WTC11 (cell line): ENCODE measurements at regions not wholly inside any gene's neighbourhood (a gene's known extent, or its start where the extent isn't known, plus 50 kb on each side); places are given as distances from the start of the nearest gene placed in this dataset.

Source experiments
- ATAC-seq: fragments of 200-7000 bp; cut with Tn5 transposase; 2 replicates; pipeline ENCODE4 v1.10.0; 2021; ENCODE audit warnings: mild to moderate bottlenecking, moderate library complexity
- CTCF ChIA-PET: fragments of 300-600 bp; sonication (Branson Sonifier 250); formaldehyde crosslinking; loops from one replicate; lab custom pipeline; 2021; ENCODE audit warnings: antibody characterized with exemption; lab: Charles Lee
- POLR2A ChIA-PET: fragments of 350-600 bp; sonication (Branson Sonifier 250); formaldehyde crosslinking; loops from one replicate; lab custom pipeline; 2021; ENCODE audit warnings: antibody characterized with exemption; lab: Charles Lee
- DNase-seq: peaks from one replicate; pipeline ENCODE4 v3.0.0; 2021; ENCODE audit warnings: low spot score
- H3K27ac Mint-ChIP-seq: 2 replicates; pipeline ENCODE4 v1.8.0; 2021; ENCODE audit warnings: mixed read lengths
- H3K27me3 Mint-ChIP-seq: 2 replicates; pipeline ENCODE4 v1.8.0; 2021; ENCODE audit warnings: low read depth, mild to moderate bottlenecking, moderate library complexity, mixed read lengths
- H3K36me3 Mint-ChIP-seq: 2 replicates; pipeline ENCODE4 v1.8.0; 2021; ENCODE audit warnings: mixed read lengths
- H3K4me1 Mint-ChIP-seq: 2 replicates; pipeline ENCODE4 v1.8.0; 2022; ENCODE audit warnings: mixed read lengths
- H3K4me3 Mint-ChIP-seq: 2 replicates; pipeline ENCODE4 v1.8.0; 2021; ENCODE audit warnings: mild to moderate bottlenecking, moderate library complexity, mixed read lengths
- H3K9me3 Mint-ChIP-seq: 2 replicates; pipeline ENCODE4 v1.8.0; 2021; ENCODE audit warnings: mixed read lengths
- EMX1 ChIP-seq: fragments of 250-450 bp; sonication (Bioruptor Pico); IDR thresholded peaks from 2 replicates; pipeline ENCODE4 v1.8.0; 2021; ENCODE audit warnings: mild to moderate bottlenecking
- JUN ChIP-seq: sonication (generic); formaldehyde crosslinking; IDR thresholded peaks from 2 replicates; pipeline ENCODE4 v1.8.0; 2023; ENCODE audit warnings: mild to moderate bottlenecking, missing genetic modification reagents
- NFE2L1 ChIP-seq: sonication (generic); formaldehyde crosslinking; IDR thresholded peaks from 2 replicates; pipeline ENCODE4 v1.8.1; 2023; ENCODE audit warnings: missing genetic modification reagents
- NFYB ChIP-seq: sonication (generic); formaldehyde crosslinking; conservative IDR thresholded peaks from 2 replicates; pipeline ENCODE4 v1.8.0; 2022; ENCODE audit warnings: low read depth, missing genetic modification reagents
- NR2C2 ChIP-seq: sonication (generic); formaldehyde crosslinking; IDR thresholded peaks from 2 replicates; pipeline ENCODE4 v1.8.0; 2022; ENCODE audit warnings: mild to moderate bottlenecking, missing genetic modification reagents
- ZNF317 ChIP-seq: sonication (generic); formaldehyde crosslinking; IDR thresholded peaks from 2 replicates; pipeline ENCODE4 v1.8.1; 2023; ENCODE audit warnings: low read depth, mild to moderate bottlenecking, moderate library complexity, missing genetic modification reagents, borderline replicate concordance
- TF ChIP-seq, protein P1 (sequence below): fragments of 250-450 bp; sonication (Bioruptor Pico); IDR thresholded peaks from 2 replicates; pipeline ENCODE4 v2.1.2; 2022; ENCODE audit warnings: mild to moderate bottlenecking, moderate library complexity
- TF ChIP-seq, protein P2 (sequence below): sonication (generic); formaldehyde crosslinking; IDR thresholded peaks from 2 replicates; pipeline ENCODE4 v1.8.1; 2022; ENCODE audit warnings: mild to moderate bottlenecking, moderate library complexity, missing genetic modification reagents
- TF ChIP-seq, protein P3 (sequence below): fragments of 200-600 bp; IDR thresholded peaks from 2 replicates; pipeline ENCODE4 v1.8.0; 2022; ENCODE audit warnings: antibody characterized with exemption
- TF ChIP-seq, protein P4 (sequence below): sonication (generic); formaldehyde crosslinking; IDR thresholded peaks from 2 replicates; pipeline ENCODE4 v1.8.0; 2022; ENCODE audit warnings: missing genetic modification reagents
- TF ChIP-seq, protein P5 (sequence below): fragments of 250-450 bp; sonication (Bioruptor Pico); IDR thresholded peaks from 2 replicates; pipeline ENCODE4 v1.9.0; 2021; ENCODE audit warnings: mild to moderate bottlenecking
- TF ChIP-seq, protein P6 (sequence below): fragments of 250-450 bp; sonication (Bioruptor Pico); IDR thresholded peaks from 2 replicates; pipeline ENCODE4 v1.9.0; 2021; ENCODE audit warnings: mild to moderate bottlenecking
- TF ChIP-seq, protein P7 (sequence below): sonication (generic); formaldehyde crosslinking; IDR thresholded peaks from 2 replicates; pipeline ENCODE4 v1.8.0; 2022; ENCODE audit warnings: mild to moderate bottlenecking, missing genetic modification reagents
- TF ChIP-seq, protein P8 (sequence below): sonication (generic); formaldehyde crosslinking; IDR thresholded peaks from 2 replicates; pipeline ENCODE4 v1.8.1; 2023; ENCODE audit warnings: mild to moderate bottlenecking, missing genetic modification reagents

DNA sequence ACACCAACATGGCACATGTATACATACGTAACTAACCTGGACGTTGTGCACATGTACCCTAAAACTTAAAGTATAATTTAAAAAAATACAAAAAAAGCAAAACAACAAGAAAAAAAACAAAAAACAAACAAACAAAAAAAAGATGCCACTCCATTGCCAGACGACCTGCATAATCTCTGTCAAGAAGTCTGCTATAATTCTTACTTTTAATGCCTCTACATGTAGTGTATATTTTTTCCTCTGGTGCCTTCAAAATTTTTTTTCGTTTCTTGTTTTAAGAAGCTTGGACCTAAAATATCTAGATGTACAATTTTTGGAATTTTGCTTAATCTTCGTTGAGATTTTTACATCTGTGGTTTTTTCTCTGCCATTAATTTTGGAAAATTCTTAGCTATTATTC is 235.6 kb upstream of the ZNF521 start:
- ATAC-seq (no peak), DNase-seq (no peak)
- no peak overlapping the region for H3K27ac Mint-ChIP-seq
- ChIA-PET POLR2A (no interaction called here), CTCF (no interaction called here)
- peaks cover 32% of the 10 kb centered on the region for H3K36me3 Mint-ChIP-seq
- no peak overlapping the region for H3K4me3 Mint-ChIP-seq
- H3K27me3 Mint-ChIP-seq, result no peaks in the 10 kb centered on the region; the same call in 1 of the 2 replicates
- no peaks in the 10 kb centered on the region for H3K4me1 Mint-ChIP-seq
- peaks cover 31% of the 10 kb centered on the region for H3K9me3 Mint-ChIP-seq
- TF ChIP-seq, protein P1, sequence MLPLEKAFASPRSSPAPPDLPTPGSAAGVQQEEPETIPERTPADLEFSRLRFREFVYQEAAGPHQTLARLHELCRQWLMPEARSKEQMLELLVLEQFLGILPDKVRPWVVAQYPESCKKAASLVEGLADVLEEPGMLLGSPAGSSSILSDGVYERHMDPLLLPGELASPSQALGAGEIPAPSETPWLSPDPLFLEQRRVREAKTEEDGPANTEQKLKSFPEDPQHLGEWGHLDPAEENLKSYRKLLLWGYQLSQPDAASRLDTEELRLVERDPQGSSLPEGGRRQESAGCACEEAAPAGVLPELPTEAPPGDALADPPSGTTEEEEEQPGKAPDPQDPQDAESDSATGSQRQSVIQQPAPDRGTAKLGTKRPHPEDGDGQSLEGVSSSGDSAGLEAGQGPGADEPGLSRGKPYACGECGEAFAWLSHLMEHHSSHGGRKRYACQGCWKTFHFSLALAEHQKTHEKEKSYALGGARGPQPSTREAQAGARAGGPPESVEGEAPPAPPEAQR, result no peak
- TF ChIP-seq, protein P2, sequence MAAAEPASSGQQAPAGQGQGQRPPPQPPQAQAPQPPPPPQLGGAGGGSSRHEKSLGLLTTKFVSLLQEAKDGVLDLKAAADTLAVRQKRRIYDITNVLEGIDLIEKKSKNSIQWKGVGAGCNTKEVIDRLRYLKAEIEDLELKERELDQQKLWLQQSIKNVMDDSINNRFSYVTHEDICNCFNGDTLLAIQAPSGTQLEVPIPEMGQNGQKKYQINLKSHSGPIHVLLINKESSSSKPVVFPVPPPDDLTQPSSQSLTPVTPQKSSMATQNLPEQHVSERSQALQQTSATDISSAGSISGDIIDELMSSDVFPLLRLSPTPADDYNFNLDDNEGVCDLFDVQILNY, result no peak
- peak; percentile 97 for TF ChIP-seq ZNF317 (CRISPR knock-in tag)
- TF ChIP-seq NFYB, result no peak

DNA sequence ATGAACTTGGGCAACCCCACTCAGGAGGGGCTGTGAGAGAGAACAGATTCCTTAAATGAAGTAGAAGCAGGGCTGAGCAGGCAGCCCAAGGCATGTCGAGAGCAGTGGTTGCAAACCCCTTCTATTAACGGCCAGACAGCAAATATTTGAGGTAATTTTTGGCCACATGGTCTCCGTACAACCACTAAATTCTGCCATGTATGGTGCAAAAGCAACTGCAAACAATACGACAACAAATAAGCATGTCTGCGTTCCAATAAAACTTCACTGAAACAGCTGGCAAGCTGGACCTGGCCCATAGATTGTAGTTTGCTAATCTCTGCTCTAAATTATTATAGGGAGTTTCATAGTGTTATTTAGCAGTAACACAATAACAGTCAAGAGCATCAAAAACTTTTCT is 217.0 kb upstream of the ZNF521 start:
- ATAC-seq (no peak), DNase-seq (no peak)
- H3K27ac Mint-ChIP-seq, result no peak overlapping the region
- TF ChIP-seq, protein P3, sequence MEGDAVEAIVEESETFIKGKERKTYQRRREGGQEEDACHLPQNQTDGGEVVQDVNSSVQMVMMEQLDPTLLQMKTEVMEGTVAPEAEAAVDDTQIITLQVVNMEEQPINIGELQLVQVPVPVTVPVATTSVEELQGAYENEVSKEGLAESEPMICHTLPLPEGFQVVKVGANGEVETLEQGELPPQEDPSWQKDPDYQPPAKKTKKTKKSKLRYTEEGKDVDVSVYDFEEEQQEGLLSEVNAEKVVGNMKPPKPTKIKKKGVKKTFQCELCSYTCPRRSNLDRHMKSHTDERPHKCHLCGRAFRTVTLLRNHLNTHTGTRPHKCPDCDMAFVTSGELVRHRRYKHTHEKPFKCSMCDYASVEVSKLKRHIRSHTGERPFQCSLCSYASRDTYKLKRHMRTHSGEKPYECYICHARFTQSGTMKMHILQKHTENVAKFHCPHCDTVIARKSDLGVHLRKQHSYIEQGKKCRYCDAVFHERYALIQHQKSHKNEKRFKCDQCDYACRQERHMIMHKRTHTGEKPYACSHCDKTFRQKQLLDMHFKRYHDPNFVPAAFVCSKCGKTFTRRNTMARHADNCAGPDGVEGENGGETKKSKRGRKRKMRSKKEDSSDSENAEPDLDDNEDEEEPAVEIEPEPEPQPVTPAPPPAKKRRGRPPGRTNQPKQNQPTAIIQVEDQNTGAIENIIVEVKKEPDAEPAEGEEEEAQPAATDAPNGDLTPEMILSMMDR, result no peak
- TF ChIP-seq, protein P1, result no peak
- TF ChIP-seq NR2C2 (CRISPR knock-in tag) (no peak), EMX1 (no peak)
- H3K27me3 Mint-ChIP-seq, result no peaks in the 10 kb centered on the region; the same call in 1 of the 2 replicates
- ChIA-PET POLR2A (no interaction called here), CTCF (no interaction called here)
- H3K4me3 Mint-ChIP-seq, result no peak overlapping the region
- peaks cover 14% of the 10 kb centered on the region for H3K36me3 Mint-ChIP-seq
- H3K9me3 Mint-ChIP-seq, result peaks cover 19% of the 10 kb centered on the region
- no peaks in the 10 kb centered on the region for H3K4me1 Mint-ChIP-seq

DNA sequence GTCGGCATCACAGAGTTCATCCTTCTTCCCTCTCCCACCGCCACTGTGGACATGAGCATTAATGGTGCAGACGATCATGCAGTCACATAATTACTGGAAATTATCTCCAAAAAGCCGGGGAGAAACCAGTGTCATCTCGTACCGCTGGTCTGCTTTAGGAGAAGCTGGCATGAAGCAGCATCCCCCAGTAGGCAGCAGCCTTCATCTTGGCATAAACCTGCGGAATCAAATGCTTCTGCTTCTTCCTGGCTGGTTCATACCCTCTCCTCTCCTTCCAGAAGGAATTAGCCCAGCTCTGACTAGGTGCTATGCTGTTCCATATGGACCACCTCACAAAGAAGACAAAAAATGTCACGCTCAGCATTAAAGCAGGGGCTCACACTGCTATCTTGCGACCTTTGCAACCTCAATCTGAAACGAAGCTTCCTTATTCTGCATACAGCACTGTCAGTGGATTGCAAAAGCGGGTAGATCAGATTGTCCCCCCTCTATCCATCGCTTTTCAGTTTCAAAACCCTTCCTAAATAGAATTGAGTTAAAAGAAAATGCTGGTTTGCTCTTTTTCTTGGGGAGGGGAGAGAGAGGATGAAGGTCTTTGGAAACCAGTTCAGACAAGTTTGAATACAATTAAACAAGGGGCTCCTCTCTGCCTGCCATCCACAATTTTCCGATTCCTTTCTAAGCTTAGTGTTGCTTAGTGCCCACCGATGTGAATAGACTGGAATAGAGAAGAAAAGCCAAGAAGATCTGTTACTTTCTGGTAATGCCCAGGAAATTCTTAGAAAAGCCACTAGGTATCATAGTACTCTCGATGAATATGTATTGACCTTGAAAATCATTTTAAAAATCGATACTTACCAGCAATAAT is 212.1 kb upstream of the ZNF521 start:
- CTCF ChIA-PET, result interaction anchor here (0.7 kb wide), 1 partner anchor 104 kb away, joined by 3 read pairs; no protein-coding TSS in a partner anchor
- no peaks in the 10 kb centered on the region for H3K4me1 Mint-ChIP-seq
- peaks cover 4% of the 10 kb centered on the region; the same call in 1 of the 2 replicates for H3K9me3 Mint-ChIP-seq
- no peaks in the 10 kb centered on the region for H3K27me3 Mint-ChIP-seq
- DNase-seq (no peak), ATAC-seq (no peak)
- H3K4me3 Mint-ChIP-seq, result no peak overlapping the region
- no peak overlapping the region for H3K27ac Mint-ChIP-seq
- no peaks in the 10 kb centered on the region for H3K36me3 Mint-ChIP-seq
- POLR2A ChIA-PET, result no interaction called here
- TF ChIP-seq, protein P4, sequence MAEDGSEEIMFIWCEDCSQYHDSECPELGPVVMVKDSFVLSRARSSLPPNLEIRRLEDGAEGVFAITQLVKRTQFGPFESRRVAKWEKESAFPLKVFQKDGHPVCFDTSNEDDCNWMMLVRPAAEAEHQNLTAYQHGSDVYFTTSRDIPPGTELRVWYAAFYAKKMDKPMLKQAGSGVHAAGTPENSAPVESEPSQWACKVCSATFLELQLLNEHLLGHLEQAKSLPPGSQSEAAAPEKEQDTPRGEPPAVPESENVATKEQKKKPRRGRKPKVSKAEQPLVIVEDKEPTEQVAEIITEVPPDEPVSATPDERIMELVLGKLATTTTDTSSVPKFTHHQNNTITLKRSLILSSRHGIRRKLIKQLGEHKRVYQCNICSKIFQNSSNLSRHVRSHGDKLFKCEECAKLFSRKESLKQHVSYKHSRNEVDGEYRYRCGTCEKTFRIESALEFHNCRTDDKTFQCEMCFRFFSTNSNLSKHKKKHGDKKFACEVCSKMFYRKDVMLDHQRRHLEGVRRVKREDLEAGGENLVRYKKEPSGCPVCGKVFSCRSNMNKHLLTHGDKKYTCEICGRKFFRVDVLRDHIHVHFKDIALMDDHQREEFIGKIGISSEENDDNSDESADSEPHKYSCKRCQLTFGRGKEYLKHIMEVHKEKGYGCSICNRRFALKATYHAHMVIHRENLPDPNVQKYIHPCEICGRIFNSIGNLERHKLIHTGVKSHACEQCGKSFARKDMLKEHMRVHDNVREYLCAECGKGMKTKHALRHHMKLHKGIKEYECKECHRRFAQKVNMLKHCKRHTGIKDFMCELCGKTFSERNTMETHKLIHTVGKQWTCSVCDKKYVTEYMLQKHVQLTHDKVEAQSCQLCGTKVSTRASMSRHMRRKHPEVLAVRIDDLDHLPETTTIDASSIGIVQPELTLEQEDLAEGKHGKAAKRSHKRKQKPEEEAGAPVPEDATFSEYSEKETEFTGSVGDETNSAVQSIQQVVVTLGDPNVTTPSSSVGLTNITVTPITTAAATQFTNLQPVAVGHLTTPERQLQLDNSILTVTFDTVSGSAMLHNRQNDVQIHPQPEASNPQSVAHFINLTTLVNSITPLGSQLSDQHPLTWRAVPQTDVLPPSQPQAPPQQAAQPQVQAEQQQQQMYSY (CRISPR knock-in tag), result no peak
- TF ChIP-seq, protein P5, sequence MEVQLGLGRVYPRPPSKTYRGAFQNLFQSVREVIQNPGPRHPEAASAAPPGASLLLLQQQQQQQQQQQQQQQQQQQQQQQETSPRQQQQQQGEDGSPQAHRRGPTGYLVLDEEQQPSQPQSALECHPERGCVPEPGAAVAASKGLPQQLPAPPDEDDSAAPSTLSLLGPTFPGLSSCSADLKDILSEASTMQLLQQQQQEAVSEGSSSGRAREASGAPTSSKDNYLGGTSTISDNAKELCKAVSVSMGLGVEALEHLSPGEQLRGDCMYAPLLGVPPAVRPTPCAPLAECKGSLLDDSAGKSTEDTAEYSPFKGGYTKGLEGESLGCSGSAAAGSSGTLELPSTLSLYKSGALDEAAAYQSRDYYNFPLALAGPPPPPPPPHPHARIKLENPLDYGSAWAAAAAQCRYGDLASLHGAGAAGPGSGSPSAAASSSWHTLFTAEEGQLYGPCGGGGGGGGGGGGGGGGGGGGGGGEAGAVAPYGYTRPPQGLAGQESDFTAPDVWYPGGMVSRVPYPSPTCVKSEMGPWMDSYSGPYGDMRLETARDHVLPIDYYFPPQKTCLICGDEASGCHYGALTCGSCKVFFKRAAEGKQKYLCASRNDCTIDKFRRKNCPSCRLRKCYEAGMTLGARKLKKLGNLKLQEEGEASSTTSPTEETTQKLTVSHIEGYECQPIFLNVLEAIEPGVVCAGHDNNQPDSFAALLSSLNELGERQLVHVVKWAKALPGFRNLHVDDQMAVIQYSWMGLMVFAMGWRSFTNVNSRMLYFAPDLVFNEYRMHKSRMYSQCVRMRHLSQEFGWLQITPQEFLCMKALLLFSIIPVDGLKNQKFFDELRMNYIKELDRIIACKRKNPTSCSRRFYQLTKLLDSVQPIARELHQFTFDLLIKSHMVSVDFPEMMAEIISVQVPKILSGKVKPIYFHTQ (CRISPR knock-in tag), result no peak
- TF ChIP-seq NFE2L1, result no peak
- TF ChIP-seq JUN (CRISPR knock-in tag), result no peak
- TF ChIP-seq, protein P6, sequence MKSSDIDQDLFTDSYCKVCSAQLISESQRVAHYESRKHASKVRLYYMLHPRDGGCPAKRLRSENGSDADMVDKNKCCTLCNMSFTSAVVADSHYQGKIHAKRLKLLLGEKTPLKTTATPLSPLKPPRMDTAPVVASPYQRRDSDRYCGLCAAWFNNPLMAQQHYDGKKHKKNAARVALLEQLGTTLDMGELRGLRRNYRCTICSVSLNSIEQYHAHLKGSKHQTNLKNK (CRISPR knock-in tag), result no peak
- TF ChIP-seq, protein P7, sequence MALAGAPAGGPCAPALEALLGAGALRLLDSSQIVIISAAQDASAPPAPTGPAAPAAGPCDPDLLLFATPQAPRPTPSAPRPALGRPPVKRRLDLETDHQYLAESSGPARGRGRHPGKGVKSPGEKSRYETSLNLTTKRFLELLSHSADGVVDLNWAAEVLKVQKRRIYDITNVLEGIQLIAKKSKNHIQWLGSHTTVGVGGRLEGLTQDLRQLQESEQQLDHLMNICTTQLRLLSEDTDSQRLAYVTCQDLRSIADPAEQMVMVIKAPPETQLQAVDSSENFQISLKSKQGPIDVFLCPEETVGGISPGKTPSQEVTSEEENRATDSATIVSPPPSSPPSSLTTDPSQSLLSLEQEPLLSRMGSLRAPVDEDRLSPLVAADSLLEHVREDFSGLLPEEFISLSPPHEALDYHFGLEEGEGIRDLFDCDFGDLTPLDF (CRISPR knock-in tag), result no peak
- TF ChIP-seq, protein P8, sequence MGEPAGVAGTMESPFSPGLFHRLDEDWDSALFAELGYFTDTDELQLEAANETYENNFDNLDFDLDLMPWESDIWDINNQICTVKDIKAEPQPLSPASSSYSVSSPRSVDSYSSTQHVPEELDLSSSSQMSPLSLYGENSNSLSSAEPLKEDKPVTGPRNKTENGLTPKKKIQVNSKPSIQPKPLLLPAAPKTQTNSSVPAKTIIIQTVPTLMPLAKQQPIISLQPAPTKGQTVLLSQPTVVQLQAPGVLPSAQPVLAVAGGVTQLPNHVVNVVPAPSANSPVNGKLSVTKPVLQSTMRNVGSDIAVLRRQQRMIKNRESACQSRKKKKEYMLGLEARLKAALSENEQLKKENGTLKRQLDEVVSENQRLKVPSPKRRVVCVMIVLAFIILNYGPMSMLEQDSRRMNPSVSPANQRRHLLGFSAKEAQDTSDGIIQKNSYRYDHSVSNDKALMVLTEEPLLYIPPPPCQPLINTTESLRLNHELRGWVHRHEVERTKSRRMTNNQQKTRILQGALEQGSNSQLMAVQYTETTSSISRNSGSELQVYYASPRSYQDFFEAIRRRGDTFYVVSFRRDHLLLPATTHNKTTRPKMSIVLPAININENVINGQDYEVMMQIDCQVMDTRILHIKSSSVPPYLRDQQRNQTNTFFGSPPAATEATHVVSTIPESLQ, result no peak
